Stimulated activated CD4-positive, alpha-beta T cell treated with anti-CD3 and anti-CD28 coated beads, Interleukin-4, amount 100 ng/mL, for 48 hours (primary cell): ENCODE measurements at regions not wholly inside any gene's neighbourhood (a gene's known extent, or its start where the extent isn't known, plus 50 kb on each side); places are given as distances from the start of the nearest gene placed in this dataset.

Experiments
- DNase-seq, 2 donors: peaks; one replicate each; pipeline ENCODE4 v3.0.0-alpha.2; 2020; ENCODE audit warnings: low read depth in 2 of 2

GRCh38 chr2:133667085-133667484 is 98.8 kb upstream of the NCKAP5 start:
- no peak for DNase-seq

DNA sequence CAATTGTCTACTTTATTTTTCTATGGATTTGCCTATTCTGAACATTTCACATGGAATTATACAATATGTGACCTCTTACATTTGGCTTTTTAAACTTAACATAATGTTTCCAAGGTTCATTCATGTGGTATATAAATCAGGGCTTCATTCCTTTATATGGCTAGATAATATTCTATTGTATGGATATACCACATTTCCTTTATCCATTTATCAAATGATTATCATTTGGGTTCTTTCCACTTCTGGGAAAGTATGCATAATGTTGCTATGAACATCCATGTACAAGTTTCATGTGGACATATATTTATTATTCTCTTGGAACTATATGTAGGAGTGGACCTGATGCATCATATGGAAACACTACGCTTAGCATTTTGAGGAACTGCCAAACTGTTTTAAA is 99.7 kb upstream of the NCKAP5 start:
- no peak for DNase-seq

DNA sequence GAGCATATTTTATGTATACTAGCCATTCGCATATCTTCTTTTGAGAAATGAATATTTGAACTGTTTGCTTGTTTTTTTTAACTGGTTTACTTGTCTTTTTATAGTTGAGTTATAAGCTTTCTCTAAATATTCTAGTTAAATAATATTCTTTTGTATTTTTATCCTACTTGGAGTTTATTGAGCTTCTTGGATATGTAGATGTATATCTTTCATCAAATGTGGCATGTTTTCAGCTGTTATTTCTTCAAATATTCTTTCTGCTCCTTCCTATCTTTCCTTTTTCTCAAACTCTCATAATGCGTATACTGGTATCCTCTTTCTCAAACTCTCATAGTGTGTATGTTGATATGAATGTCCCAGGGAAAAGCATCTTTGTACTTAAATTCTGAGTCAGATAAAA is 100.3 kb upstream of the NCKAP5 start:
- no peak for DNase-seq

DNA sequence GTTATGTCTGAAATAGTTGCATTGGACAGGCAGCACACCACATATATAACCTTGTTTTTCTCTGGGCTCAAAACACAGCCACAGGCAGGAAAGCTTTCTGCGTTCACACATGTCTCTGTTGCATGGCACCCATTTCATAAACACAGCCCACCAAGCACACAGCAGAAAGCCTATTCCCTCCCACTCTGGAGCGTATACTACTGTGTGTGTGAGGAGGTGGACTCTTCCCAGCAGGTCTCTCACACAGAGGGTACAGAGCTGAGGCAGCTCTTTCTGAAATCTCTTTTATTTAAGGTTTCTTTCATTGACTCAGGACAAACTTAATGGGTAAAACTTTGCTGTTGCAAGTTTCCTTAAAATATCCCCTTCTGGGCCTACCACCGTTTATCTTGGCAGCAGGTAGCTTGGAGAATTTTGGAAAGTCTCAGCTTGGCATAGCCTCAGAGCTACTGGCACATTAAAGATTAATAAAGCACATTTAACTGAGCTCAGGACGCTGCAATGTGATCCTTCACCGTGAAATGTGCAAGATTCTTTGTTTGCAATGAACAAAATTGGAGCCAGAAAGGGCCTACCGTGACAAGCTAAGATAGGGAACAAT is 105.1 kb upstream of the NCKAP5 start:
- no peak for DNase-seq

DNA sequence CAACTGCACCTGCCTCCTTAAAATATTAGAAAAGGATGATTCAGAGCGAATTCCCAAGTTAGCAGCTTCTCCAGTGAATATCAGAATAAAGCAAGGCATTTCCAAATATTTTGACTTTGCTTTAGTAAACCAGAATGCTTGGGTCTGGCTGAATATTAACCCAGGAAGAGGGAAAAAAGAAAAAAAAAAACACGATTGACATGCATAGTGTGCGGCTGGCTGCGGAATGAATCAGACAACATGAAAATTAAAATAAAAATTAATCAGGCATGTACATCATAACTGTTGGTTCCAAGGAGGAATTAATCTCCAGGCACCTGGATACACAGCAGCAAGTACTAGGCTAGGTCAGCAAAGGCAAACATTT is 105.8 kb upstream of the NCKAP5 start:
- DNase-seq = no peak

DNA sequence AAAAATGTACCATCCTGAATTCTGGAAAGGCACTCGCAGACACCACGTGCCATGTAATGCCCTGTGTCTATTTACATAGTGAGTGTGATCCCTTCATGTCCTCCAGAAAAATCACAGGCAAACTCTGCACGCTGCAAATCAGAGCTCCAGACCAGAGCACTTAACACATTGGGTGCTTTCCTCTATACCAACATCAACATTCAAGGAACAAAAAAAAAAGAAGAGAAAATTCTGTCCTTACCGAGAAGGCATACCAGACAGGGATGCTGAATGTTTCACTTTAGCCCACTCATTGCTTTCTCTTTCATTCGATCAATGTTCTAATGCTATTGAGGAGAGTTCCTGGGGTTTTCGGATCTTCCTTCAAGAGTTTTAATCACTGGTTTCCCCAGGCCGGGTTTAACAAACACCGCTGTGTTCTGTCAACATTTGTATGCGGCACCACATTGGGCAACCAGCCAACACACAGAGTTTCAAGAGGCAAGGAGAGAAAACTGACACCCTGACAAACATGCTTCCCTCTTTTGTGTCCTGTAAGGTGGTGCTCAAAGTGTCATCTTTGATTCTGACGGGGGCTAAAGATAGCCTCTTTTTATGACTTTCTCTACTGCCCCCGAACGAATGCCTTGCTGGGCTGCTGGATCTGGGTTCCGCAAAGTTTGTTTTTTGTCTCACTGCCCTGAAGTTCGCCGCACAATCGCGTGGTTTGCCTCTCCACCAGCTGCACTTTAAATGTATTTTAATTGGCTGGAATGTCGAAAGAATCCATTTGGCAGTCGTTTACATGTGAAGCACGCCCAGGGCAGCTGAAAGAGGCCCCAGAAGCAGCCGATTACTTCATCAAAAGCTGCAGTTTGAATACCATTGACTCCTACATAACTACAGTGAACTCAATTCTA is 106.4 kb upstream of the NCKAP5 start:
- DNase-seq = no peak

DNA sequence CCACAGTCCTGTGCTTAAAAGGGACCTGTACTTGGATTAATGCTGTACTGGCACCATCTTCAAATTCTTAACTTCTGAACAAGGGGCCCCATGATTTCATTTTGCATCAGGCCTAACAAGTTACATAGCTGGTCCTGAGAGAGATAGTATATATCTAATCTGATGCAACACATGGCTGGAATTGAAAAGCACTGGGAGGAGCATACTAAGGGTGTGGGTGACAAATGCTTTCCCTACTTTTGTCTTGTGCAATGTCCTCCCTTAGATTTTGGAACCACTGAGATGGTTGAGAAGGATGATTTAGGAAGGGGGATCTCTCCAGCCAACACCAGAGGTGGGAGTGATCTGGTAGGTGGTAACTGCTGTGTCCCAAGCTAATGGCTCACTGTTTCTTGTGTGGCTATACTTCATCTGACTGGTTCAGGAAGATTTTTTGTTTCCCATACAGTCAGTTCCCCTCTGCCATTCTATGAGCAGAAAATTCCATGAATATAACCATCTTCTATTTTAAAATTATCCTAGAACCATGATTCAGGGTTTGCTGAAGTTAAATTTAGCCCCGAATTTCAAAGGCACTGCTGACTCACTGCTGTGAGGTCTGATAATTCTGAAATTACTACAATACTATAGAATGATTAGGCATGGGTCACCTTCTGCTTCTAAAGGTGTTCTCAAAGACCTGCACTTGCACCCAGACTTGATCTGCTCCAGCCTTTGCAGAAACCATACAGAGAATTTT is 108.3 kb upstream of the NCKAP5 start:
- no peak for DNase-seq

DNA sequence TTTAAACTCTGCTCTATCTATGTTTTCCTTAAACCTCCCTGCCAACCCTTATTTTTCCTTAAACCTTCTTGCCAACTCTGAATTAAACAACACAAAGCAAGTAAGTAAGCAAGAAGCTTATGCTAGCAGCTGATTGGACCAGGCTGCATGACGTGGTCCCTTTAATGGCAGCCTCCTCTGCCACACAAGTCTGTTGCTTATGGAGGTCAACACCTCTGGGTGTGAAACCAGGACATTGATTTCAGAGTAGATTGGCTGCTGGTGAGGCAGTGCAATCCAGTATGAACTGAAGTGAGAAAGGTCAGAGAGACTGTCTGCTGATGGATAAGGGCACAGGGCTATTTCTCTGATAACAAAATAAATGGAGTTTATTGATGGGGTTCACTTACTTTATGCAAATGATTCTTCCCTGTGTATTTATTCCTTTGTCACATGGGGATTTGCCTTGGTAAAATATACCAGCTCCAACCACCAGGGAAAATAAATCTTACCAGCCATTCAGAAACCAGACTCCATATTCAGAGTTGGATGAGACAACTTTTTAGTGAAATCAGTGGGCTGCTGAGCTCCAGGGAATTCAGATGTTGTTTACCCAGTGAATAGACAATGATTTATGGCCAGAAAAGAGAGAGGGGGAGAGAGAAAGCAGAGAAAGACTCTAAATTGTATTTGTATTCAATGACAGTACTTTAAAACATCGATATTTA is 112.2 kb upstream of the NCKAP5 start:
- no peak for DNase-seq

DNA sequence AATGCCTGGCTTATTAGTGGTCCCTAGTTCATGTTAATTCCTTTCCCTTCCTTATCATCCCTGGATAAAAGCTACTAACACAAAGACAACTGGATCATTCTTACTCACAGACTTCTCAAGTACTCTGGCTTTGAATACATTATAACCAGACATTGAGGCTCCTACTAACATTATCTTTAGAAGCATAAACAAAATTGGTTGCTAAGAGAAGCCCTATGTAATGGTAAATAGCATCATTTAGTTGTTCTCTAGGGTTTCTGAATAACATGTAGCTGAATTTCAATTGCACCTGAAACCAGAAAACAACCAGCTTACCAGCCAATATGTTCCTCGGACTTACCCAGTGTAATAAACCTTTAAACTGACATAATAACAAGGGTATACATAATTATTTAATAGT is 114.1 kb upstream of the NCKAP5 start:
- no peak for DNase-seq

- DNase-seq = no peak
Observed at GRCh38 chr2:133682906-133683305, 114.6 kb upstream of the NCKAP5 start.

DNA sequence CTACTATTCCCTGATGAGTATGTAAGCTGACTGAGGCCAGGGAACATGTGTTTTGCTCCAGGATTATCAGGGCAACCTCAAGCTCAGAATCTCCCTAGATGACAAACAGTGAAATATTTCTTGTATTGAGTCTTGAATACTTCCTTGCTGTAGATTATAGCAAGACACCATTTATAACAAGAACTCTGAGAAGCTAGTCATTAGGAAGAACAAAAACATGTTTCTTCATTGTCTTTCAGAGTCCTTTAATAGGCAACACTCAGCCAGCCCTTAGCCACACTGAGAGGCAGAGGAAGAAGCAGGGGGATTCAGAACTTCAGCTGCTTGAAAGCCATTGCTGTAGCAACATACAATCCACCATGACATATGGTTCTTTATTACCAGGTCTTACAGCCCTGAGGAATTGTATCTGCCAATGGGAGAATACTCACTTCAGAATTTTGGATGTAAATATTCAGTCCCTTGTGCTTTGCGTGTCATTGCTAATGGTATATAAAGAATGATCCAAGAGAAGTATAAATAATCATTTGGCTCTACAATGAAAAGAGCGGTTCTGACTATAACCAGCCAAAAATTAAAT is 117.5 kb upstream of the NCKAP5 start:
- no peak for DNase-seq

DNA sequence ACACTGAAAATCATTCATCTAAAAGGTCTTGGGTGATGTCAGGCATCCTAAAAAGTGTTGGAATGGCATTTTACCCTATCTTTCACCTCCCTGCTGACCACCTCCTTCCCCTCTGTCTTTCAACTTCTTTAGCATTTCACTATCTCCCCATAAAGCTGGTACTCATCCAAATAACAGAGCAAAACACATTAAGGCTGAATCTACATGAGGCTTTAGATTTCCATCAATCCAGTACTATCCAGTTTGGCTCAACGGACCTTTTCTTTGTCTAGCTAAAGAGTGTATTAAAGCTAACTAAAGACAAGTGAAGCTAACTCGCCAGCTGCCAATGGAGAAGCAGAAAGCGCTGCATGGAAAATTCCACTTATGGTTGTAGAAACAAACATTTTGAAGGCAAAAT is 122.5 kb upstream of the NCKAP5 start:
- no peak for DNase-seq

GRCh38 chr2:133691336-133691735 is 123.1 kb upstream of the NCKAP5 start:
- no peak for DNase-seq

- DNase-seq = no peak
Observed at GRCh38 chr2:133705287-133705686, 137.0 kb upstream of the NCKAP5 start.

DNA sequence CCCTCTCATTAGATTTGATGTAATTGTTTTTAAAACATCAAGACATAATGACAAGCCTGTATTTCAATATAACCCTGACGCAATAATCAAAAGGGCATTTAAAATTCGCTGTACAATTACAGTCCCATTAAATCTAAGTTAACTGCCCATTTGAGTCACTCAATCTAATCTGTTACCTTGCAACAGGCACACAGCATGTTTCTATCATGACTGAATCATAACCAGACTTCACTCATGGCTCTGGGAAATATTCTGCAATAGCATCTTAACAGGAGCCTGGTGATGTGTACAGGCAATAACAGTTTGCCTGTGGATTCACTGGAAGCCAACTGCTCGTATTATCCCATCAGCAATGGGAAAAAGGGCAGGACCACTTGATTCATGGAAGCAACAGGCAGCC is 142.3 kb upstream of the NCKAP5 start:
- DNase-seq = no peak

- DNase-seq = no peak
Observed at GRCh38 chr2:133711201-133711600, 142.9 kb upstream of the NCKAP5 start.

GRCh38 chr2:133711806-133712205 is 143.5 kb upstream of the NCKAP5 start:
- no peak for DNase-seq

DNA sequence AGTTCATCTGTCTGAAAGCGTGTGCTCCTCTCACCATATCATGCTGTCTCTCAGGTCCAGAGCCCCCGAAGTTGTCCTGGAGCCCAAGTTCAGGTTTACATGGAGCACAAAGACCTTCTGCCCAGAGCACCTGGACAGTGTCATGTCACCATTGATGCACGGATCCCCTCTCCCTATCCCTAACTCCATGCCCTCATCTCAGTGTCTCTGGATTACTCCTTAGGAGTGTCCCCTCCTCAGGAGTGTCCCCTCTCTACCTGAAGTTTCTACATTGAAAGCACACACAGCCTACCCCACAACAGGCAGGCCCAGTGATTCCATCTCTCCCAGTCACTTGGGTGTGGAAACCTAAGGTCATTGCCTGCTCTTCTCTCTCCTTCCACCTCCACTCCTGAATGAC is 144.1 kb upstream of the NCKAP5 start:
- no peak for DNase-seq

- DNase-seq = no peak
Observed at GRCh38 chr2:133713049-133713580, 144.9 kb upstream of the NCKAP5 start.

GRCh38 chr2:133716166-133716565 is 147.9 kb upstream of the NCKAP5 start:
- DNase-seq = no peak

DNA sequence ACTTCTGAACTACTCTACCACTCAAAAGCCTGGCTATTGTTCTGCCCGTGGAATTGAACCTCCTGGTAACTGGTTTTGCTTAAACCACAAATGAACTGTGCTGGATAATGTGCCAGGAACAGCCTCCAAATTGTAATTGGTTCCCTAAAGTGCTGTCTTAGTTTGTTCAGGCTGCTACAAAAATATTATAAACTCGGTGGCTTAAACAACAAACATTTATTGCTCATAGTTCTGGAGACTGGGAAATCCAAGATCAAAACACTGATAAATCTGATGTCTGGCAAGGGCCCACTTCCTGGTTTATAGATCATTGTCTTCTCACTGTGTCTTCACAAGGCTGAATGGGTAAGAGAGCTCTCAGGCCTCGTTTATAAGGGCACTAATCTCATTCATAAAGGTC is 149.2 kb upstream of the NCKAP5 start:
- DNase-seq = no peak
